NB4 (cell line): ENCODE measurements at regions not wholly inside any gene's neighbourhood (a gene's known extent, or its start where the extent isn't known, plus 50 kb on each side); places are given as distances from the start of the nearest gene placed in this dataset.

Source experiments
- MYC ChIP-seq: IDR thresholded peaks from 2 replicates; pipeline ENCODE4 v1.6.1; 2011; ENCODE audit warnings: low read depth, low read length
- POLR2A ChIP-seq: IDR thresholded peaks from 2 replicates; pipeline ENCODE4 v1.6.1; 2011; ENCODE audit warnings: mild to moderate bottlenecking; ENCODE audit not compliant: insufficient read length; ENCODE audit errors: extremely low read depth
- TF ChIP-seq, protein P1 (sequence below): IDR thresholded peaks from one replicate; pipeline ENCODE4 v1.5.1; 2012; ENCODE audit warnings: low read depth, low read length
- TF ChIP-seq, protein P2 (sequence below): IDR thresholded peaks from 2 replicates; pipeline ENCODE4 v1.6.1; 2011; ENCODE audit warnings: low read depth, low read length

DNA sequence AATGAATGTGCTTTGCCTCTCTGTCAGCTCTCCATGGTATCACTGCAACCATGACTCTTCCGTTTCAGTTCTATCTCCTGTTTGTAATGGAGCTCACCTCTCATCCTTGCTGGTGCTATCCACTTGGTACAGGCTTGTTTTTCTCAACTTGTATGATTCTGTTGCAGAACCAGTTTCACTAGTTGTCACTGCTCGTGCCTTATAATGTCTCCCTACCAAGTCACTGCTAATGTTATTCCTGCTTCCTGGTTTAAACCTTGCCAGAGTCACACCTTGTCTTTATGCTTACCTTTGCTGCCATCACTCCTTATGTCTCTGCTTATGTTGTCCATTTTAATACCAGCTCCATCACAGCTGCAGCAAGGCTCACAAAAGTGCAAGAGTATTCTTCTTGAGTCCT is 1191.0 kb upstream of the LRRTM1 start:
- TF ChIP-seq POLR2A, result no peak
- TF ChIP-seq, protein P1, sequence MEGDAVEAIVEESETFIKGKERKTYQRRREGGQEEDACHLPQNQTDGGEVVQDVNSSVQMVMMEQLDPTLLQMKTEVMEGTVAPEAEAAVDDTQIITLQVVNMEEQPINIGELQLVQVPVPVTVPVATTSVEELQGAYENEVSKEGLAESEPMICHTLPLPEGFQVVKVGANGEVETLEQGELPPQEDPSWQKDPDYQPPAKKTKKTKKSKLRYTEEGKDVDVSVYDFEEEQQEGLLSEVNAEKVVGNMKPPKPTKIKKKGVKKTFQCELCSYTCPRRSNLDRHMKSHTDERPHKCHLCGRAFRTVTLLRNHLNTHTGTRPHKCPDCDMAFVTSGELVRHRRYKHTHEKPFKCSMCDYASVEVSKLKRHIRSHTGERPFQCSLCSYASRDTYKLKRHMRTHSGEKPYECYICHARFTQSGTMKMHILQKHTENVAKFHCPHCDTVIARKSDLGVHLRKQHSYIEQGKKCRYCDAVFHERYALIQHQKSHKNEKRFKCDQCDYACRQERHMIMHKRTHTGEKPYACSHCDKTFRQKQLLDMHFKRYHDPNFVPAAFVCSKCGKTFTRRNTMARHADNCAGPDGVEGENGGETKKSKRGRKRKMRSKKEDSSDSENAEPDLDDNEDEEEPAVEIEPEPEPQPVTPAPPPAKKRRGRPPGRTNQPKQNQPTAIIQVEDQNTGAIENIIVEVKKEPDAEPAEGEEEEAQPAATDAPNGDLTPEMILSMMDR, result no peak
- TF ChIP-seq, protein P2, sequence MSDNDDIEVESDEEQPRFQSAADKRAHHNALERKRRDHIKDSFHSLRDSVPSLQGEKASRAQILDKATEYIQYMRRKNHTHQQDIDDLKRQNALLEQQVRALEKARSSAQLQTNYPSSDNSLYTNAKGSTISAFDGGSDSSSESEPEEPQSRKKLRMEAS, result no peak
- no peak for TF ChIP-seq MYC
